ENCODE measurements at regions not wholly inside any gene's neighbourhood (a gene's known extent, or its start where the extent isn't known, plus 50 kb on each side); places are given as distances from the start of the nearest gene placed in this dataset.
"Not testable (repeated sequence)": the region's sequence is repeated elsewhere in the genome, so short reads cannot be mapped to it uniquely, and the experiment has no call there.

DNA sequence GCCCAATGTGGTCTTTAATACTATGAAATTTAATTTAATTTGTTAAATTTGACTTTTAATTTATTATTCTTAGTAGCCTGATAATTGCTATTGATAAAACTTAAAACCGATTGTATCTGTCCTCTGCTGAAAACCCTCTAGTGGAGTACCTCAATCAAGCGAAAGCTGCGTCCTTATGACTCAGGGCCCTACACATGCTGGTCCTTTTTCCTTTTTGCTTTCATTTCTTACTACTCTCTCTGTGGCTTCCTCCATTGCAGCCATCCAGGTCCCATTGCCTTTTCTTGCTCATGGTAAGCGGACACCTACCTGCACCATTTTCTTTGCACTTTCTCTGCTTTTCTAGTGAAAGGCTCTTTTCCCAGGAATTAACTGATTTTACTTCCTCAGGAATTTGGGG is 301.1 kb downstream of the INHBA start:
- TF ChIP-seq, protein P1, sequence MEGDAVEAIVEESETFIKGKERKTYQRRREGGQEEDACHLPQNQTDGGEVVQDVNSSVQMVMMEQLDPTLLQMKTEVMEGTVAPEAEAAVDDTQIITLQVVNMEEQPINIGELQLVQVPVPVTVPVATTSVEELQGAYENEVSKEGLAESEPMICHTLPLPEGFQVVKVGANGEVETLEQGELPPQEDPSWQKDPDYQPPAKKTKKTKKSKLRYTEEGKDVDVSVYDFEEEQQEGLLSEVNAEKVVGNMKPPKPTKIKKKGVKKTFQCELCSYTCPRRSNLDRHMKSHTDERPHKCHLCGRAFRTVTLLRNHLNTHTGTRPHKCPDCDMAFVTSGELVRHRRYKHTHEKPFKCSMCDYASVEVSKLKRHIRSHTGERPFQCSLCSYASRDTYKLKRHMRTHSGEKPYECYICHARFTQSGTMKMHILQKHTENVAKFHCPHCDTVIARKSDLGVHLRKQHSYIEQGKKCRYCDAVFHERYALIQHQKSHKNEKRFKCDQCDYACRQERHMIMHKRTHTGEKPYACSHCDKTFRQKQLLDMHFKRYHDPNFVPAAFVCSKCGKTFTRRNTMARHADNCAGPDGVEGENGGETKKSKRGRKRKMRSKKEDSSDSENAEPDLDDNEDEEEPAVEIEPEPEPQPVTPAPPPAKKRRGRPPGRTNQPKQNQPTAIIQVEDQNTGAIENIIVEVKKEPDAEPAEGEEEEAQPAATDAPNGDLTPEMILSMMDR (IDR thresholded peaks at IDR 0.05), result no peak
- no peak for TF ChIP-seq POLR2A (IDR thresholded peaks at IDR 0.05)
- 43 to 82% (median 56%) methylated on average over 4 of the region's 4 CpGs for WGBS, 4 donors
- intact Hi-C loops (cut with DNase I), result no loop called here
- Histone ChIP-seq H3K4me1 (replicated peaks in 1 of 2) (no peaks in the 10 kb centered on the region), H3K36me3 (replicated peaks in 1 of 2) (no peaks in the 10 kb centered on the region), H3K4me3 (no peak overlapping the region), H3K27ac (no peak overlapping the region), H3K9me3 (replicated peaks in 1 of 3) (no peaks in the 10 kb centered on the region), H3K27me3 (no peaks in the 10 kb centered on the region)
- DNase-seq, result no peak

GRCh38 chr7:41399171-41399570 is 303.7 kb downstream of the INHBA start:
- Histone ChIP-seq H3K4me3 (no peak overlapping the region), H3K27ac (no peak overlapping the region), H3K4me1 (replicated peaks in 1 of 2) (no peaks in the 10 kb centered on the region), H3K9me3 (replicated peaks in 1 of 3) (no peaks in the 10 kb centered on the region), H3K36me3 (replicated peaks in 1 of 2) (no peaks in the 10 kb centered on the region), H3K27me3 (no peaks in the 10 kb centered on the region)
- DNase-seq, result no peak
- intact Hi-C loops (cut with DNase I), result no loop called here
- TF ChIP-seq, protein P1 (IDR thresholded peaks at IDR 0.05), result no peak
- 88 to 98% (median 94%) methylated on average over 3 of the region's 3 CpGs for WGBS, 4 donors

DNA sequence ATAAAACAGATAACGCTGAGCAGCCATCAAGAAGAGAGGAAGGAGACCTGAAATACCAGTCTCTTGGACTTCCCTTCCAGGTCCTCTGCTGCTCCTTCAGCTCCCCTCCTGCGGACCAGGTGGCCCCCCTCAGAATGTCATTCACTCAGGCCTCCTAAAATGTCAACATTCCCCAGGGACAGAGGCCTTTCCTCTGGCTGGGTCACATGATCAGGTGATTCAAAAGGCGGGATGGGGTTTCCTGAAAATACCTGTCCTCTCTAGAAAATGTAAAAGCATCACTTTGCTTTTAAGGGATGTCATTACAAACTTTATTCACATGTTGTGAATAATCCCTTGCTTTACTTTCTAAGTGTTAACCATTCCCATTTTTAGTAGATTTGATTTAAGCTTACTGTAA is 311.1 kb downstream of the INHBA start:
- Histone ChIP-seq H3K4me3 (no peak overlapping the region), H3K27me3 (no peaks in the 10 kb centered on the region), H3K27ac (no peak overlapping the region), H3K9me3 (replicated peaks in 1 of 3) (no peaks in the 10 kb centered on the region), H3K4me1 (replicated peaks in 1 of 2) (no peaks in the 10 kb centered on the region), H3K36me3 (replicated peaks in 1 of 2) (no peaks in the 10 kb centered on the region)
- no peak for TF ChIP-seq POLR2A (IDR thresholded peaks at IDR 0.05)
- TF ChIP-seq, protein P1 (IDR thresholded peaks at IDR 0.05), result no peak
- 78 to 85% (median 82%) methylated on average over 3 of the region's 3 CpGs for WGBS, 4 donors
- intact Hi-C loops (cut with DNase I), result no loop called here
- DNase-seq, result no peak

- H3K36me3 ChIP-seq (replicated peaks in 1 of 2); H3K9me3 ChIP-seq (replicated peaks in 1 of 3); H3K4me1 ChIP-seq (replicated peaks in 1 of 2); H3K4me3 ChIP-seq; DNase-seq; H3K27ac ChIP-seq; H3K27me3 ChIP-seq; intact Hi-C loops (cut with DNase I): not testable (repeated sequence)
- WGBS, 4 donors, result 55 to 83% (median 64%) methylated on average over 3 of the region's 3 CpGs
Observed at GRCh38 chr7:41388933-41389332, 314.0 kb downstream of the INHBA start.

- no peaks in the 10 kb centered on the region for H3K36me3 ChIP-seq (replicated peaks in 1 of 2)
- no peaks in the 10 kb centered on the region for H3K9me3 ChIP-seq (replicated peaks in 1 of 3)
- intact Hi-C loops (cut with DNase I), result no loop called here
- TF ChIP-seq, protein P1 (IDR thresholded peaks at IDR 0.05), result no peak
- no peak for TF ChIP-seq POLR2A (IDR thresholded peaks at IDR 0.05)
- no peak overlapping the region for H3K27ac ChIP-seq
- H3K4me3 ChIP-seq, result no peak overlapping the region
- WGBS, 4 donors, result 58 to 85% (median 72%) methylated on average over 1 of the region's 1 CpG
- H3K4me1 ChIP-seq (replicated peaks in 1 of 2), result no peaks in the 10 kb centered on the region
- no peaks in the 10 kb centered on the region for H3K27me3 ChIP-seq
- no peak for DNase-seq
Observed at GRCh38 chr7:41385996-41386395, 316.9 kb downstream of the INHBA start.
